SJSA1 (cell line): ENCODE measurements at regions not wholly inside any gene's neighbourhood (a gene's known extent, or its start where the extent isn't known, plus 50 kb on each side); places are given as distances from the start of the nearest gene placed in this dataset.

Source experiments
- DNase-seq, 2 experiments: peaks; one replicate each; pipeline ENCODE4 v3.0.0-alpha.2; 2015 to 2020; ENCODE audit warnings: low spot score in 2 of 2, low read depth in 1 of 2
- H3K27ac ChIP-seq: fragments of 250-450 bp; sonication (Bioruptor Pico); 2 replicates; pipeline ENCODE4 v1.5.1; 2020; ENCODE audit warnings: mild to moderate bottlenecking, moderate library complexity
- H3K27me3 ChIP-seq: fragments of 250-450 bp; sonication (Bioruptor Pico); replicated peaks from 2 replicates; pipeline ENCODE4 v1.5.1; 2020; ENCODE audit warnings: mild to moderate bottlenecking, moderate library complexity
- H3K36me3 ChIP-seq: fragments of 250-450 bp; sonication (Bioruptor Pico); 2 replicates; pipeline ENCODE4 v1.5.1; 2020; ENCODE audit warnings: mild to moderate bottlenecking
- H3K4me1 ChIP-seq: fragments of 250-450 bp; sonication (Bioruptor Pico); replicated peaks from 2 replicates; pipeline ENCODE4 v1.6.1; 2021; ENCODE audit warnings: mild to moderate bottlenecking
- H3K4me3 ChIP-seq: fragments of 250-450 bp; sonication (Bioruptor Pico); 2 replicates; pipeline ENCODE4 v1.5.1; 2020; ENCODE audit warnings: mild to moderate bottlenecking
- H3K9me3 ChIP-seq: fragments of 250-450 bp; sonication (Bioruptor Pico); replicated peaks from 2 replicates; pipeline ENCODE4 v1.5.1; 2020; ENCODE audit warnings: mild to moderate bottlenecking

GRCh38 chr11:79594834-79595233 lies 154.0 kb upstream of the TENM4 start:
- no peaks in the 10 kb centered on the region for H3K9me3 ChIP-seq
- no peak for DNase-seq

DNA sequence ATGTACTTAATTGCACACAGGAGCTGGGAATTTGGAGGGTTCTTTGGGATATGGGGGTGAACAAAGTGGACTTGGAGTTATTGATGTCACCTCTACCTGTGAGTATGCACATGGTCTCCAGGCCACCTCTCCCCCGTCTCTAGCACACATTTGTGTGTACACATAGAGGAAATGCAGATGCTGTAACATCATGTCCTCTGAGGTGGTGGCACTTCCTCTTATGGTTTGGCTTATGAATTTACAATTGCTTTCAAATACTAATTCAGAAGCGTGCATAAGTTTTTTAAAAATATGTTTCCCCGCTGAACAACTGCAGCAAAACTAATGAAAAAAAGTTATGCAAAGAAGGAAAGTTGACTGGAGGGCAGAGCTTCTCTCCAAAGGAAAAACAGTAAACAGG lies 152.0 kb upstream of the TENM4 start:
- no peaks in the 10 kb centered on the region for H3K9me3 ChIP-seq
- H3K27ac ChIP-seq: no peak overlapping the region
- no peaks in the 10 kb centered on the region for H3K4me1 ChIP-seq
- H3K27me3 ChIP-seq: no peaks in the 10 kb centered on the region
- H3K36me3 ChIP-seq: no peaks in the 10 kb centered on the region
- DNase-seq: no peak
- H3K4me3 ChIP-seq: no peak overlapping the region

More at GRCh38 chr11:79594834-79595233, 154.0 kb upstream of the TENM4 start:
- Histone ChIP-seq H3K36me3 (no peaks in the 10 kb centered on the region), H3K27me3 (no peaks in the 10 kb centered on the region), H3K4me1 (no peaks in the 10 kb centered on the region), H3K4me3 (no peak overlapping the region), H3K27ac (no peak overlapping the region)

GRCh38 chr11:79592406-79592805 lies 151.6 kb upstream of the TENM4 start:
- no peaks in the 10 kb centered on the region for H3K9me3 ChIP-seq
- no peak for DNase-seq
- no peak overlapping the region for H3K4me3 ChIP-seq
- no peak overlapping the region for H3K27ac ChIP-seq
- H3K4me1 ChIP-seq: no peaks in the 10 kb centered on the region
- H3K36me3 ChIP-seq: no peaks in the 10 kb centered on the region
- H3K27me3 ChIP-seq: no peaks in the 10 kb centered on the region

DNA sequence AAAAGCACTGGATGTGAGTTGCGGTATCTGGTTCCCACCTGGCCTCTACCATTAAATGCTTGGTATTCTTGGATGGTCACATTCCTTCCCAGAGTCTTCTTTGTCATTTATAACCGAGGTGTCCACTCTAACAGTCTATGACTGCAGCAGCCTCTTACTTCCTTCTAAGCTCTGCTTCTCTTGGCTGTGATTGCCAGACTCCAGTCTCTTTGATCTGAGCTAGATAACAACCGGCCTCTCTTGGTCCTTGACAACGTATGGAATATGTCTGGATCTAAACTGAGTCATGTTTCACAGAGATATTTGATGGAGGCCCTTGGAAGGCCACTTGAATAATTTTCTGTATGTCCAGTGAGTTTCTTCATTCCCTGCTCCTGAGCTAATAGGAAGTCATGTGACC lies 141.6 kb upstream of the TENM4 start:
- no peaks in the 10 kb centered on the region for H3K27me3 ChIP-seq
- H3K4me1 ChIP-seq: no peaks in the 10 kb centered on the region
- no peak overlapping the region for H3K27ac ChIP-seq
- DNase-seq: no peak
- no peaks in the 10 kb centered on the region for H3K36me3 ChIP-seq
- no peak overlapping the region for H3K4me3 ChIP-seq
- no peaks in the 10 kb centered on the region for H3K9me3 ChIP-seq

DNA sequence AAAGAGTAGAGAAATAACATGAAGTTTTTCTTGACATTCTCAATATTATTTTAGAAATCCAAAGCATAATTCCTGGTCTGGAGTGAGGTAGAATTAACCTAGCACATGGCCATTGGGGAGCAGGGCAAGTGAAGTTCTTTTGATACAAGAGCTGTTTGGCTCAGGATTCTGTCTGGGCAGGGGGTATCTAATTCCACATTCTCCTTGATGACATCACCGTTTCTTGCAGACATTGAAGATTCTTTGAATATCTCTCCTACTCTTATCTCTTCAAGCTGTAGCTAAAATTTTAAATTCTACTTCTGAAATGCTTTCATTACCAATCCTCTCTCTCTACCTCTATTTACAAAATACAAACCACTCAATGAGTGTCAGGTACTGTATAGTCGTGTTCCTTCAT lies 138.2 kb upstream of the TENM4 start:
- DNase-seq: no peak
- Histone ChIP-seq H3K27ac (no peak overlapping the region), H3K9me3 (no peaks in the 10 kb centered on the region), H3K4me1 (no peaks in the 10 kb centered on the region), H3K36me3 (no peaks in the 10 kb centered on the region), H3K27me3 (no peaks in the 10 kb centered on the region), H3K4me3 (no peak overlapping the region)

- no peaks in the 10 kb centered on the region for H3K27me3 ChIP-seq
- H3K9me3 ChIP-seq: no peaks in the 10 kb centered on the region
- H3K27ac ChIP-seq: no peak overlapping the region
- H3K36me3 ChIP-seq: no peaks in the 10 kb centered on the region
- DNase-seq: no peak
- H3K4me1 ChIP-seq: no peaks in the 10 kb centered on the region
- no peak overlapping the region for H3K4me3 ChIP-seq
Measured at GRCh38 chr11:79578116-79578515, 137.3 kb upstream of the TENM4 start.

DNA sequence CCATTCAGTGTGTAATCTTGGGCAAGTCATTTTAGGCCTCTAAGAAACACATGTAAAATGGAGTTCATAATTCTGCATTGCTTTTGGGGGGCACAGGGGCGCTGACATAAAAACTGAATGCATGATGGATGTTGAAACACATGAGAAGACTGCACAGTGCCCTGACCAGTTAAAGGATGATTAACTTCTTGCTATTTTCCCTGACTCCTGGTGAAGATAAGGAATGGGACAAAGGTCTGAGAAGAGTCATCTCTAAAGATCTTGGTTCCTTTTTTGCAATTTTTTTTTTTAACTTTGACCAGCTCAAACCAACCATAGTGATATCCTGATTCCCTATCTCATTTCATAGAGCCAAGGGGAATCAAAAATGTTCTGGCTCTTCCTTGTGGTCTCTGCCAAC lies 134.9 kb upstream of the TENM4 start:
- Histone ChIP-seq H3K27ac (no peak overlapping the region), H3K9me3 (no peaks in the 10 kb centered on the region), H3K36me3 (no peaks in the 10 kb centered on the region), H3K4me1 (no peaks in the 10 kb centered on the region), H3K27me3 (no peaks in the 10 kb centered on the region), H3K4me3 (no peak overlapping the region)
- DNase-seq: no peak

DNA sequence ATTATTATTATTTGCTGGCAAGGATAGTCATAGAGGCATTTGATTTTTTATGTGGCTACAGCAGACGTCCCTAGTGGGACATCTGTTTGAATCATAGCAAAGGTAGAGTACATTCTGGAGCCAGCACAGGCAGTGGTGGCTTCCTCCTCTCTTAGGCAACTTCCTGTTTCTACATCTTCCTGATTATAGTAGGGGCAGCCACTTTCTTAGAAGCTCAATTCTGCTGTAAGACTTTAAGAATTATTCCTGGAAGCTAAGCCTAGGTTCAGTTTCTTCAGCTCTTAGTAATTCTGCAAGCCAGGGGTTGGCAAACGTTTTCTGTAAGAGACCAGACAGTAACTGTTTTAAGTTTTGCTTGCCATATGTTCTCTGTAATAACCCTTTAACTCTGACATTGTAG lies 129.3 kb upstream of the TENM4 start:
- H3K27me3 ChIP-seq: no peaks in the 10 kb centered on the region
- no peaks in the 10 kb centered on the region for H3K9me3 ChIP-seq
- no peak for DNase-seq
- no peak overlapping the region for H3K27ac ChIP-seq
- no peaks in the 10 kb centered on the region for H3K36me3 ChIP-seq
- H3K4me1 ChIP-seq: no peaks in the 10 kb centered on the region
- no peak overlapping the region for H3K4me3 ChIP-seq

DNA sequence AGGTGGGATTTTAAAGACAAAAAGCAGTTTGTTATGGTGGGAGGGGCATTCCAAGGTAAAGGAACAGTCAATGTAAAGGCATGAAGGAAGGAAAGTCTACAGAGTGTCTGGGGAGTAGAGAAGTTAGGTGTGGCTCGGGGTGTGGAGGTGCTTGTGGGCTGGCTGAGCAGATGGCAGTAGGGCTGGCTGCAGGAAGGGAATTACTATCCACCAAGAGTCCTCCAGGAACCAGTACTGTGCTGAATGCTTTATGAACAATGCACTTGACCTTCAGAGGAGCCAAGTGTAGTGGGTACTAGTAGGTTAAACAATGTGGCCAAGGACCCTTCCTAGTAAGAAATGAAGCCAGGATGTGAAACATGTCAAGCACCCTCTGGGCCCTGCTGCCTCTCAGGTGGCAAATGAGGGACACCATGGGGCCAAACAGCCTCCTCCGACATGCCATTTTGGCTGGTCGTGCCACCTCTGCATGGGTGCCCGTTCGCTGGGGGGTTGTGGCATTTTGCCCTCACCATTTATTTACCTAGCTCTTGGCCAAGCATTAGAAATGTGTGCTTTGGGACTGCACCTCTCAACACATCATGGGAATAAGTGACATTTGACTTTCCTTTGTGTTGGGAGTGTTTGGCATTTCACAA lies 123.6 kb upstream of the TENM4 start:
- Histone ChIP-seq H3K4me3 (no peak overlapping the region), H3K27me3 (no peaks in the 10 kb centered on the region), H3K27ac (no peak overlapping the region), H3K9me3 (no peaks in the 10 kb centered on the region), H3K4me1 (no peaks in the 10 kb centered on the region), H3K36me3 (no peaks in the 10 kb centered on the region)
- no peak for DNase-seq

- no peak overlapping the region for H3K27ac ChIP-seq
- no peaks in the 10 kb centered on the region for H3K27me3 ChIP-seq
- H3K36me3 ChIP-seq: no peaks in the 10 kb centered on the region
- no peaks in the 10 kb centered on the region for H3K9me3 ChIP-seq
- no peaks in the 10 kb centered on the region for H3K4me1 ChIP-seq
- no peak for DNase-seq
- H3K4me3 ChIP-seq: no peak overlapping the region
Measured at GRCh38 chr11:79561496-79561895, 120.7 kb upstream of the TENM4 start.

DNA sequence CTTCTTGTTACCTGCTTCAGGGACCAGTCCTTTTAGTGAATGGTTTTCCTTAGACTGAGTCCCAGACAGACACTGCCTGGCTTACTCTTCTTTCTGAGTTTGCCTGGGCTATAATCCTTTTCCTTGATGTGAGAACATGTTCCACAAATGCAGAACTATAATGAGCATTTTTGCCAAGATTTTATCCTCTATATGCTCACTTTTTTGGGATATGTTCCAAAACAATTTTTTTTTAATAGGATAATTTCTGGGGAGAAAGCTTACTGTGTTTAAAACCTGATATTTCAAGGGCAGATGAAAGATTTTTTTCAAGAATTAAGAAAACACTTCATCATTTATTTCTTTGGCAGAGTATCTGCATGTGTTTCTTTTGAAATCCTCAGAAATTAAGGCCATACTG lies 110.0 kb upstream of the TENM4 start:
- no peaks in the 10 kb centered on the region for H3K27me3 ChIP-seq
- H3K4me3 ChIP-seq: no peak overlapping the region
- H3K9me3 ChIP-seq: no peaks in the 10 kb centered on the region
- H3K27ac ChIP-seq: no peak overlapping the region
- H3K36me3 ChIP-seq: no peaks in the 10 kb centered on the region
- no peak for DNase-seq
- H3K4me1 ChIP-seq: no peaks in the 10 kb centered on the region

DNA sequence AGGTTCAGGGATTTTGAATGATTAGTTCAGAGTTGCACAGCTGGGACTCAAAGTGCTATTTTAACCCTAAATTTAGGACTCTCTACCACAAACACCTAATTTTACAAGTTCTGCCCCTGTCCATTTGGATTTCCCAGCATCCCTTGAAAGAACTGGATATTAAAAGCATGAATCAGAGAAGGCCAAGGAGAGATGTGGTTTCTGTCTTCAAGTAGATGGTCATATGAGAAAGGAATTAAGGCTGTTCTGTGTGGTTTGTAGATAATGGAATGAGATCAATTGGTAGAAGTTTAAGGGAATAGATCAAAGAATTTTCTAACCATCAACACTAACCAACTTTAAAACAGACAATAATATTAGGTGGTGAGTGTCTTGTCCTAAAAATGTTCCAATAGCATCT lies 106.4 kb upstream of the TENM4 start:
- Histone ChIP-seq H3K4me1 (no peaks in the 10 kb centered on the region), H3K27me3 (no peaks in the 10 kb centered on the region), H3K4me3 (no peak overlapping the region), H3K9me3 (no peaks in the 10 kb centered on the region), H3K27ac (no peak overlapping the region), H3K36me3 (no peaks in the 10 kb centered on the region)
- DNase-seq: no peak

GRCh38 chr11:79546351-79546750 lies 105.5 kb upstream of the TENM4 start:
- no peak for DNase-seq
- Histone ChIP-seq H3K27me3 (no peaks in the 10 kb centered on the region), H3K36me3 (no peaks in the 10 kb centered on the region), H3K27ac (no peak overlapping the region), H3K4me3 (no peak overlapping the region), H3K9me3 (no peaks in the 10 kb centered on the region), H3K4me1 (no peaks in the 10 kb centered on the region)

DNA sequence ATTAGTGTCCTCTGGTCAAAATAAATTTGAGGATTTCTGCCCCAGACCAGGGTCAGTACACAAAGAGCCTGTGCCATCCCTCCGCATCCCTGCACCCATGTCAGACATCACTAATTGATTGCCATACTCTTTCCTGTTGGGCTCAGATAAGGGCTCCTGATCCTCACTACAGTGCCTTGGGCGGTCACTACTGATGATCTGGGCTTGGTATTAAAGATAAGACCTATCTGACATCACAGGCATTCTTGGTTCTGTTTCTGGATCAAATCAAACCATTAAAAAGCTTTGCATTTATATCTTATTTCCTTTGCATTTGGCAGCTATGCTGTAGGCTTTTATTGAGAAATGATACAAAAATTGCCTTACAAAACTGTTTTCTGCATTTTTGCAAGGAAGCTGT lies 103.5 kb upstream of the TENM4 start:
- no peak overlapping the region for H3K4me3 ChIP-seq
- no peak overlapping the region for H3K27ac ChIP-seq

DNA sequence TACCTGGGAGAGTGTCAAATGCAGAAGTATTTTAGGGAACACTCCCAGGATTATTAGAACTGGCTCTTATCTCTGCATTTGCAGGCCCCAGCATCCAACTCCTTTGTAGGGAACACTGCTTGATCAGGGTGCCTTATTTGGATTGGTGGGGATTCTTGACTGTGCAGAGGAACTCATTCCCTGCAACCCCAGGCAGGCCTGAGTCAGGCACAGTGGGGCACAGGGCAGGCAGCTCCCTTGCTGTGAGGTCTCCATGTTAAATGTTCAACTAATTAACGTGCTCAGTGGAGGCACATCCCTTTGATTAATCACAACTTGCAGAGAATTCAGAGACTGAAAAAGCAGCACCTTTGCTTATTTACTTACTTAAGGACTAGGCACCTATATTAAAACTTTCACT lies 102.3 kb upstream of the TENM4 start:
- DNase-seq: no peak
- Histone ChIP-seq H3K4me1 (no peaks in the 10 kb centered on the region), H3K36me3 (no peaks in the 10 kb centered on the region), H3K9me3 (no peaks in the 10 kb centered on the region), H3K27ac (no peak overlapping the region), H3K27me3 (no peaks in the 10 kb centered on the region), H3K4me3 (no peak overlapping the region)

More for the DNA sequence above, 103.5 kb upstream of the TENM4 start:
- no peaks in the 10 kb centered on the region for H3K9me3 ChIP-seq
- H3K4me1 ChIP-seq: no peaks in the 10 kb centered on the region
- no peaks in the 10 kb centered on the region for H3K27me3 ChIP-seq
- H3K36me3 ChIP-seq: no peaks in the 10 kb centered on the region
- DNase-seq: no peak
